HepG2 (cell line): ENCODE measurements at regions not wholly inside any gene's neighbourhood (a gene's known extent, or its start where the extent isn't known, plus 50 kb on each side); places are given as distances from the start of the nearest gene placed in this dataset.

ENCODE experiments used
- ATAC-seq: fragments of 200-7000 bp; cut with Tn5 transposase; 3 replicates; pipeline ENCODE4 v1.9.1; 2020; ENCODE audit warnings: mild to moderate bottlenecking, moderate library complexity
- BruUV-seq: library from RNA; stranded (reverse); fragments of 400-500 nt; replicated peaks from 2 replicates; lab custom pipeline; 2021; lab: Mats Ljungman, UMichigan
- CTCF ChIA-PET: fragments of 300-600 bp; formaldehyde crosslinking; extraction: SDS; loops from one replicate; lab custom pipeline; 2021; ENCODE audit warnings: low total read pairs, inconsistent platforms, low intra/inter-chr PET ratio; lab: Yijun Ruan, JAX
- POLR2A ChIA-PET: fragments of 350-600 bp; sonication (Branson Sonifier 250); formaldehyde crosslinking; loops from one replicate; lab custom pipeline; 2020; ENCODE audit warnings: antibody characterized with exemption, inconsistent platforms; lab: Yijun Ruan, JAX
- DNase-seq: peaks from one replicate; pipeline ENCODE4 v3.0.0-alpha.2; 2015; ENCODE audit warnings: low spot score
- FAIRE-seq: peaks from 3 replicates; lab custom pipeline; 2011; peaks lifted over from hg19 to GRCh38; lab: Jason Lieb, UNC
- H2AFZ ChIP-seq: one replicate; pipeline ENCODE4 v1.6.1; 2011; ENCODE audit warnings: low read length, inconsistent platforms
- H3K27ac ChIP-seq: fragments of 300-600 bp; 3 replicates; pipeline ENCODE4 v1.8.0; 2011; ENCODE audit warnings: mixed run types, mild to moderate bottlenecking, mixed read lengths, low read length, inconsistent platforms; ENCODE audit not compliant: insufficient read depth; ENCODE audit errors: extremely low read length
- H3K27me3 ChIP-seq, 2 experiments: fragments of 200-600 bp in 1 of 2; 2 replicates in 1 of 2; 3 replicates in 1 of 2; pipeline versions ENCODE4 v1.6.0 to v1.8.0; 2011; ENCODE audit warnings: low read length in 2 of 2, mild to moderate bottlenecking in 2 of 2, moderate library complexity in 2 of 2, inconsistent platforms in 1 of 2; ENCODE audit not compliant: insufficient read depth in 2 of 2, control insufficient read depth in 1 of 2
- H3K36me3 ChIP-seq, 2 experiments: fragments of 200-600 bp in 1 of 2; replicated peaks in 1 of 2; 2 replicates in 1 of 2; 3 replicates in 1 of 2; pipeline versions ENCODE4 v1.5.1 to v1.8.0; 2011; ENCODE audit warnings: low read length in 2 of 2, inconsistent platforms in 1 of 2; ENCODE audit not compliant: insufficient read depth in 2 of 2, control insufficient read depth in 1 of 2
- H3K4me1 ChIP-seq: 2 replicates; pipeline ENCODE4 v1.5.1; 2012; ENCODE audit warnings: low read length, inconsistent platforms; ENCODE audit not compliant: insufficient read depth
- H3K4me2 ChIP-seq: 2 replicates; pipeline ENCODE4 v1.6.0; 2011; ENCODE audit warnings: low read depth, low read length, inconsistent platforms
- H3K4me3 ChIP-seq, 3 experiments: fragments of 200-600 bp in 1 of 3; sonication (generic), shearing (Covaris generic) in 1 of 3; replicated peaks in 1 of 3; 2 replicates each; pipeline ENCODE4 v1.5.1; 2011 to 2016; ENCODE audit warnings: low read length in 3 of 3, inconsistent platforms in 2 of 3, low read depth in 2 of 3, mild to moderate bottlenecking in 2 of 3, control low read depth in 1 of 3, mixed read lengths in 1 of 3; ENCODE audit not compliant: insufficient read depth in 1 of 3
- H3K79me2 ChIP-seq: one replicate; pipeline ENCODE4 v1.6.1; 2011; ENCODE audit warnings: low read length, inconsistent platforms; ENCODE audit not compliant: insufficient read depth
- H3K9ac ChIP-seq: 2 replicates; pipeline ENCODE4 v1.6.0; 2011; ENCODE audit warnings: mild to moderate bottlenecking, low read depth, low read length, inconsistent platforms; ENCODE audit not compliant: insufficient read depth
- H3K9me3 ChIP-seq: 2 replicates; pipeline ENCODE4 v1.5.1; 2012; ENCODE audit warnings: mild to moderate bottlenecking, low read length
- H4K20me1 ChIP-seq: 2 replicates; pipeline ENCODE4 v1.6.0; 2011; ENCODE audit warnings: inconsistent platforms, mild to moderate bottlenecking, low read length, moderate library complexity; ENCODE audit not compliant: insufficient read depth
- DNMT1 ChIP-seq: sonication (generic); formaldehyde crosslinking; IDR thresholded peaks from 2 replicates; pipeline ENCODE4 v1.5.1; 2020; ENCODE audit warnings: mild to moderate bottlenecking, missing genetic modification reagents
- FOXM1 ChIP-seq: sonication (generic); formaldehyde crosslinking; IDR thresholded peaks from 2 replicates; pipeline ENCODE4 v1.5.0; 2020; ENCODE audit warnings: missing genetic modification reagents
- HNRNPK ChIP-seq: fragments of 200-400 bp; formaldehyde crosslinking; IDR thresholded peaks from 2 replicates; pipeline ENCODE4 v1.6.1; 2018; ENCODE audit warnings: low read length, low read depth, moderate library complexity, mild to moderate bottlenecking; ENCODE audit not compliant: poor library complexity, severe bottlenecking
- HOMEZ ChIP-seq: IDR thresholded peaks from 2 replicates; pipeline ENCODE4 v1.6.1; 2016; ENCODE audit warnings: low read depth
- NCOA1 ChIP-seq: sonication (generic); formaldehyde crosslinking; IDR thresholded peaks from 2 replicates; pipeline ENCODE4 v1.9.0; 2021; ENCODE audit warnings: missing genetic modification reagents
- PAX8 ChIP-seq: sonication (generic); formaldehyde crosslinking; IDR thresholded peaks from 2 replicates; pipeline ENCODE4 v1.8.0; 2022; ENCODE audit warnings: mild to moderate bottlenecking, missing genetic modification reagents, borderline replicate concordance
- RNF219 ChIP-seq: sonication (generic); formaldehyde crosslinking; IDR thresholded peaks from 2 replicates; pipeline ENCODE4 v1.5.0; 2020; ENCODE audit warnings: mild to moderate bottlenecking, missing genetic modification reagents
- SPEN ChIP-seq: sonication (generic); formaldehyde crosslinking; IDR thresholded peaks from 2 replicates; pipeline ENCODE4 v1.5.1; 2020; ENCODE audit warnings: low read depth, mild to moderate bottlenecking, missing genetic modification reagents
- ZKSCAN5 ChIP-seq: sonication (generic); formaldehyde crosslinking; IDR thresholded peaks from 2 replicates; pipeline ENCODE4 v1.5.1; 2020; ENCODE audit warnings: mild to moderate bottlenecking, missing genetic modification reagents
- ZNF263 ChIP-seq: sonication (generic); formaldehyde crosslinking; IDR thresholded peaks from 2 replicates; pipeline ENCODE4 v1.4.0; 2020; ENCODE audit warnings: missing genetic modification reagents
- ZNF451 ChIP-seq: sonication (generic); formaldehyde crosslinking; IDR thresholded peaks from 2 replicates; pipeline ENCODE4 v1.5.0; 2020; ENCODE audit warnings: mild to moderate bottlenecking, missing genetic modification reagents
- ZNF460 ChIP-seq: sonication (generic); formaldehyde crosslinking; IDR thresholded peaks from 2 replicates; pipeline ENCODE4 v1.5.1; 2020; ENCODE audit warnings: missing genetic modification reagents, mild to moderate bottlenecking, borderline replicate concordance
- ZNF703 ChIP-seq: sonication (generic); formaldehyde crosslinking; IDR thresholded peaks from 2 replicates; pipeline ENCODE4 v1.5.1; 2020; ENCODE audit warnings: missing genetic modification reagents, mild to moderate bottlenecking, moderate library complexity, borderline replicate concordance
- ZNF766 ChIP-seq: sonication (generic); formaldehyde crosslinking; IDR thresholded peaks from 2 replicates; pipeline ENCODE4 v1.5.0; 2020; ENCODE audit warnings: missing genetic modification reagents, borderline replicate concordance
- ZNF776 ChIP-seq: sonication (generic); formaldehyde crosslinking; IDR thresholded peaks from 2 replicates; pipeline ENCODE4 v1.4.0; 2020; ENCODE audit warnings: mild to moderate bottlenecking, missing genetic modification reagents
- ZXDC ChIP-seq: sonication (generic); formaldehyde crosslinking; IDR thresholded peaks from 2 replicates; pipeline ENCODE4 v1.5.0; 2020; ENCODE audit warnings: mild to moderate bottlenecking, missing genetic modification reagents
- WGBS: methylation state at CpG from one replicate; pipeline ENCODE4 v1.1.6; 2017; ENCODE audit warnings: low lambda C conversion rate; 5-methylcytosine and 5-hydroxymethylcytosine counted together
- in situ Hi-C: cut with HindIII; loops from 2 replicates; pipeline ENCODE4 v1.10.0; 2017; ENCODE audit warnings: low pct_unique_long_range_greater_than_20kb; ENCODE audit not compliant: extremely low pct_ligation_motif_present
- intact Hi-C: fragments of 100-400 bp; cut with micrococcal nuclease; formaldehyde crosslinking; loops from one replicate; pipeline ENCODE4 v1.10.0; 2022; ENCODE audit not compliant: unreplicated experiment

- TF ChIP-seq ZXDC (CRISPR knock-in tag): no peak
- TF ChIP-seq NCOA1 (CRISPR knock-in tag): no peak
- TF ChIP-seq PAX8 (CRISPR knock-in tag): no peak
- no peak for TF ChIP-seq ZNF263 (CRISPR knock-in tag)
- no peak for TF ChIP-seq FOXM1
These were observed 59.4 kb upstream of the TUNAR start (continued) for GRCh38 chr14:95817271-95817670.

- no peaks in the 10 kb centered on the region for H3K79me2 ChIP-seq
- ChIA-PET CTCF (no interaction called here), POLR2A (no interaction called here)
- H3K4me2 ChIP-seq: no peak overlapping the region
- DNase-seq (no peak), FAIRE-seq (no peak), ATAC-seq (no peak)
- H4K20me1 ChIP-seq: no peaks in the 10 kb centered on the region
- H3K9ac ChIP-seq: no peak overlapping the region
- no peaks in the 10 kb centered on the region for H3K9me3 ChIP-seq
- BruUV-seq: no TSS peak
- no peak overlapping the region for H3K4me3 ChIP-seq
- no peaks in the 10 kb centered on the region for H3K36me3 ChIP-seq
- WGBS: 1% methylated on average over 4 of the region's 7 CpGs
- intact Hi-C loops (no loop called here), in situ Hi-C loops (no loop called here)
- no peak overlapping the region for H3K27ac ChIP-seq
- H3K4me1 ChIP-seq: no peaks in the 10 kb centered on the region
- H3K27me3 ChIP-seq: no peaks in the 10 kb centered on the region; a peak in 2 of 5 replicates
- H2AFZ ChIP-seq: no peak overlapping the region
- TF ChIP-seq DNMT1: no peak
- TF ChIP-seq ZNF451 (CRISPR knock-in tag): no peak
- TF ChIP-seq ZNF460 (CRISPR knock-in tag): no peak
- TF ChIP-seq HNRNPK: no peak
- no peak for TF ChIP-seq ZNF703 (CRISPR knock-in tag)
- no peak for TF ChIP-seq ZNF766 (CRISPR knock-in tag)
- TF ChIP-seq ZNF776: no peak
- TF ChIP-seq SPEN (CRISPR knock-in tag): no peak
- TF ChIP-seq RNF219 (CRISPR knock-in tag): no peak
- TF ChIP-seq ZKSCAN5 (CRISPR knock-in tag): no peak
- TF ChIP-seq HOMEZ (CRISPR knock-in tag): no peak
These were observed 60.1 kb upstream of the TUNAR start for GRCh38 chr14:95816539-95816938.
